ENCODE measurements at regions not wholly inside any gene's neighbourhood (a gene's known extent, or its start where the extent isn't known, plus 50 kb on each side); places are given as distances from the start of the nearest gene placed in this dataset.

DNA sequence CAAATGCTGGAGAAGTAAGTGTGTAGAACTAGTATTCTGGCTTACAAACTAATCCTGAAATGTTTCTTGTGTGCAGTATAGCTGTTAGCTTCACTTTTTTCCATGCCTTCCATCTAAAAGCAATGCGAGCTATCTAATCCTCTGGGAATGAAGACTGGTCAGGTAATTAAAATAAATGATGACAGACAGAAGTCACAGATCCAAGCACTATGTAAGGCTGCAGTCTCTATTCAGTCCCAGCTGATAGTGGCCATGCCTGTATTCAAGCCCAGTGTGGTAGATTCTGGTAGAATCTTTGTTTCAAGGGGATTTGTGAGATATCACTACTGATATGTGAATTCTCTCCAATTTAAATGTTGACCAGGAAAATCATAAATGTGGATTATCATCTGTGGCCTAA lies 637.2 kb downstream of the TMTC2 start (continued):
- TF ChIP-seq, protein P1, sequence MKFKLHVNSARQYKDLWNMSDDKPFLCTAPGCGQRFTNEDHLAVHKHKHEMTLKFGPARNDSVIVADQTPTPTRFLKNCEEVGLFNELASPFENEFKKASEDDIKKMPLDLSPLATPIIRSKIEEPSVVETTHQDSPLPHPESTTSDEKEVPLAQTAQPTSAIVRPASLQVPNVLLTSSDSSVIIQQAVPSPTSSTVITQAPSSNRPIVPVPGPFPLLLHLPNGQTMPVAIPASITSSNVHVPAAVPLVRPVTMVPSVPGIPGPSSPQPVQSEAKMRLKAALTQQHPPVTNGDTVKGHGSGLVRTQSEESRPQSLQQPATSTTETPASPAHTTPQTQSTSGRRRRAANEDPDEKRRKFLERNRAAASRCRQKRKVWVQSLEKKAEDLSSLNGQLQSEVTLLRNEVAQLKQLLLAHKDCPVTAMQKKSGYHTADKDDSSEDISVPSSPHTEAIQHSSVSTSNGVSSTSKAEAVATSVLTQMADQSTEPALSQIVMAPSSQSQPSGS (IDR thresholded peaks at IDR 0.05; ENCODE audit: low read length): no peak
- TF ChIP-seq RAD21 (IDR thresholded peaks at IDR 0.05 in 1 of 2, conservative IDR thresholded peaks at IDR 0.05 in 1 of 2; ENCODE audit: low read depth in 2 of 2, low read length in 2 of 2): no peak
- TF ChIP-seq SP1 (IDR thresholded peaks at IDR 0.05; ENCODE audit: low read depth, low read length): no peak
- no peak for TF ChIP-seq TBP (IDR thresholded peaks at IDR 0.05; ENCODE audit: low read depth, low read length)

Measured in H1 (cell line).